CD4-positive, alpha-beta T cell (primary cell): ENCODE measurements at regions not wholly inside any gene's neighbourhood (a gene's known extent, or its start where the extent isn't known, plus 50 kb on each side); places are given as distances from the start of the nearest gene placed in this dataset.

Experiments used
- ATAC-seq: fragments of 200-7000 bp; cut with Tn5 transposase; one replicate; pipeline ENCODE4 v1.10.0; 2022; ENCODE audit warnings: mild to moderate bottlenecking; ENCODE audit not compliant: poor library complexity
- CTCF ChIA-PET: fragments of 350-600 bp; sonication (Branson Sonifier 250); formaldehyde crosslinking; loops from one replicate; lab custom pipeline; 2021; ENCODE audit warnings: antibody characterized with exemption, inconsistent platforms; lab: Charles Lee
- POLR2A ChIA-PET: fragments of 350-600 bp; sonication (Branson Sonifier 250); formaldehyde crosslinking; loops from one replicate; lab custom pipeline; 2021; ENCODE audit warnings: antibody characterized with exemption, inconsistent platforms; lab: Charles Lee
- DNase-seq, 14 experiments: peaks; one replicate each; pipeline ENCODE4 v3.0.0-alpha.2; 2013 to 2020; ENCODE audit warnings: mixed read lengths in 2 of 14
- H3K27ac ChIP-seq, 2 donors: one replicate each; pipeline versions ENCODE4 v1.5.1 to v1.7.0; 2013; ENCODE audit warnings: low read length in 2 of 2, low read depth in 1 of 2, mild to moderate bottlenecking in 1 of 2
- H3K27me3 ChIP-seq, 2 experiments: 1 replicate in 1 of 2; 2 replicates in 1 of 2; pipeline versions ENCODE4 v1.6.1 to v1.7.0; 2013; ENCODE audit warnings: low read length in 2 of 2, control low read depth in 1 of 2, mild to moderate bottlenecking in 1 of 2, moderate library complexity in 1 of 2; ENCODE audit not compliant: insufficient read depth in 2 of 2, control insufficient read depth in 1 of 2
- H3K36me3 ChIP-seq: one replicate; pipeline ENCODE4 v1.6.1; 2013; ENCODE audit warnings: low read length, control low read depth; ENCODE audit not compliant: insufficient read depth
- H3K4me1 ChIP-seq: one replicate; pipeline ENCODE4 v1.6.1; 2013; ENCODE audit warnings: low read length, control low read depth; ENCODE audit not compliant: insufficient read depth
- H3K4me3 ChIP-seq: one replicate; pipeline ENCODE4 v1.5.1; 2013; ENCODE audit warnings: mild to moderate bottlenecking, low read length, moderate library complexity
- H3K9me3 ChIP-seq, 2 experiments: 1 replicate in 1 of 2; 2 replicates in 1 of 2; pipeline versions ENCODE4 v1.6.1 to v1.7.0; 2013; ENCODE audit warnings: low read length in 2 of 2, mild to moderate bottlenecking in 2 of 2, control low read depth in 1 of 2, moderate library complexity in 1 of 2; ENCODE audit not compliant: control insufficient read depth in 1 of 2, insufficient read depth in 1 of 2
- H3K27ac Mint-ChIP-seq: one replicate; pipeline ENCODE4 v1.8.0; 2020; ENCODE audit warnings: mixed read lengths
- H3K27me3 Mint-ChIP-seq: one replicate; pipeline ENCODE4 v1.8.0; 2021; ENCODE audit warnings: mixed read lengths
- H3K36me3 Mint-ChIP-seq: one replicate; pipeline ENCODE4 v1.8.0; 2021; ENCODE audit warnings: low read depth, mixed read lengths
- H3K4me1 Mint-ChIP-seq: one replicate; pipeline ENCODE4 v1.8.0; 2021; ENCODE audit warnings: low read depth, mixed read lengths
- H3K4me3 Mint-ChIP-seq: one replicate; pipeline ENCODE4 v1.8.0; 2020; ENCODE audit warnings: mild to moderate bottlenecking, mixed read lengths
- H3K9me3 Mint-ChIP-seq: one replicate; pipeline ENCODE4 v1.8.0; 2020; ENCODE audit warnings: mixed read lengths
- CTCF ChIP-seq: fragments of 200-600 bp; IDR thresholded peaks from one replicate; pipeline ENCODE4 v1.8.0; 2022; ENCODE audit warnings: antibody characterized with exemption, mild to moderate bottlenecking
- intact Hi-C, 2 experiments: fragments of 100-400 bp; cut with DNase I in 1 of 2; cut with micrococcal nuclease in 1 of 2; formaldehyde crosslinking; loops; one replicate each; pipeline versions ENCODE4 v1.15.1 to v1.9.0; 2023 to 2025; cut with DNase I, micrococcal nuclease

GRCh38 chr4:149202117-149202516 lies 613.5 kb downstream of the IQCM start:
- POLR2A ChIA-PET = no interaction called here
- H3K9me3 ChIP-seq = no peaks in the 10 kb centered on the region
- no peak for TF ChIP-seq CTCF
- Mint-ChIP-seq H3K27ac (no peak overlapping the region), H3K27me3 (no peaks in the 10 kb centered on the region), H3K9me3 (peaks cover 2% of the 10 kb centered on the region), H3K36me3 (no peaks in the 10 kb centered on the region), H3K4me1 (no peaks in the 10 kb centered on the region), H3K4me3 (no peak overlapping the region)
- H3K4me1 ChIP-seq = no peaks in the 10 kb centered on the region
- no peak overlapping the region for H3K27ac ChIP-seq
- H3K36me3 ChIP-seq = no peaks in the 10 kb centered on the region
- DNase-seq = no peak
- intact Hi-C loops = no loop called here
- H3K27me3 ChIP-seq = no peaks in the 10 kb centered on the region
- H3K4me3 ChIP-seq = no peak overlapping the region
- no peak for ATAC-seq
- CTCF ChIA-PET = no interaction called here

- DNase-seq (no peak), ATAC-seq (no peak)
- POLR2A ChIA-PET = no interaction called here
- no peak overlapping the region for H3K27ac Mint-ChIP-seq
- no peak for TF ChIP-seq CTCF
- CTCF ChIA-PET = no interaction called here
- Histone ChIP-seq H3K4me1 (no peaks in the 10 kb centered on the region), H3K36me3 (no peaks in the 10 kb centered on the region), H3K27ac (no peak overlapping the region), H3K27me3 (no peaks in the 10 kb centered on the region), H3K9me3 (no peaks in the 10 kb centered on the region), H3K4me3 (no peak overlapping the region)
- H3K4me3 Mint-ChIP-seq = no peak overlapping the region
- H3K9me3 Mint-ChIP-seq = no peaks in the 10 kb centered on the region
- H3K4me1 Mint-ChIP-seq = no peaks in the 10 kb centered on the region
- no peaks in the 10 kb centered on the region for H3K27me3 Mint-ChIP-seq
- intact Hi-C loops = no loop called here
- H3K36me3 Mint-ChIP-seq = no peaks in the 10 kb centered on the region
Observed at GRCh38 chr4:149199594-149199993, 616.0 kb downstream of the IQCM start.

- Histone ChIP-seq H3K27me3 (no peaks in the 10 kb centered on the region), H3K27ac (no peak overlapping the region), H3K4me3 (no peak overlapping the region), H3K36me3 (no peaks in the 10 kb centered on the region), H3K4me1 (no peaks in the 10 kb centered on the region), H3K9me3 (peaks cover 0 to 4% of the 10 kb centered on the region in 2 experiments)
- Mint-ChIP-seq H3K9me3 (no peaks in the 10 kb centered on the region), H3K27ac (no peak overlapping the region), H3K4me3 (no peak overlapping the region), H3K4me1 (no peaks in the 10 kb centered on the region), H3K36me3 (no peaks in the 10 kb centered on the region), H3K27me3 (no peaks in the 10 kb centered on the region)
- ChIA-PET POLR2A (no interaction called here), CTCF (no interaction called here)
- intact Hi-C loops = no loop called here
- no peak for TF ChIP-seq CTCF
- no peak for DNase-seq
- no peak for ATAC-seq
Observed at GRCh38 chr4:149194061-149194460, 621.6 kb downstream of the IQCM start.
